NCI-H345 treated with DMSO at 0.1 percent for 48 hours (cell line): ENCODE measurements at regions not wholly inside any gene's neighbourhood (a gene's known extent, or its start where the extent isn't known, plus 50 kb on each side); places are given as distances from the start of the nearest gene placed in this dataset.

Experiments used
- DNase-seq: peaks from one replicate; lab custom pipeline; 2025; ENCODE audit not compliant: unreplicated experiment; lab: John Stamatoyannopoulos, UW

DNA sequence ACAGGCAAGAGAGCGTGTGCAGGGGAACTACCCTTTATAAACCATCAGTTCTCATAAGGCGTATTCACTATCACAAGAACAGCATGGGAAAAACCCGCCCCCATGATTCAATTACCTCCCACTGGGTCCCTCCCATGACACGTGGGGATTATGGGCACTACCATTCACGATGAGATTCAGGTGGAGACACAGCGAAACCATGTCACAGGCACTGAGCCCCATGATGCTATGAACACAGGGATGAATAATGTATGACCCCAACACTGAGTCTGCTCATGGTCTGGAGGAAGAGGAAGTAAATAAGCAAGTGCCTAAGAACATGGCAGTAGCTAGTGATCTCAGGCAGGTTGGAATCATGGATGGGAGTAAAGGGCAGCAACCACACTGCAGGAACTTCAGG is 281.0 kb upstream of the ZNF462 start:
- no peak for DNase-seq

DNA sequence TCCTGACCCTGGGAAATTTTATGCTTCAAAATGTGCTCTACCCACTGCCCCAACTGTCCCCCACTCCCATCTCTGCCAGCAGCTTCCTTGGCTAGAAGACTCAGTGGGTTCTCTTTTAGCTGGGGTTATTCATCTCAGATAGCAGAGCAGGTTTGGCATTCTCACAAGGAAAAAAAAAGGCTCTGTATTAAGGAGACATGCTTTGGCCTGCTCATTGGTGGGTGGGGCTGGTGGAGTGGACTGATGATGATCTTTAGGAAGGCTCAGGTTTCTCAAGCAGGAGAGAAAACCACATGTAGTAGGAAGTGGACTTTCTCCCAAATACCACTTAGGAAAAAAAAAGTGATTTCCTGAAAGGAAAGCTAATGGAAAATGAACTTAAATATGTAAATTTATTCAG is 279.2 kb upstream of the ZNF462 start:
- no peak for DNase-seq

DNA sequence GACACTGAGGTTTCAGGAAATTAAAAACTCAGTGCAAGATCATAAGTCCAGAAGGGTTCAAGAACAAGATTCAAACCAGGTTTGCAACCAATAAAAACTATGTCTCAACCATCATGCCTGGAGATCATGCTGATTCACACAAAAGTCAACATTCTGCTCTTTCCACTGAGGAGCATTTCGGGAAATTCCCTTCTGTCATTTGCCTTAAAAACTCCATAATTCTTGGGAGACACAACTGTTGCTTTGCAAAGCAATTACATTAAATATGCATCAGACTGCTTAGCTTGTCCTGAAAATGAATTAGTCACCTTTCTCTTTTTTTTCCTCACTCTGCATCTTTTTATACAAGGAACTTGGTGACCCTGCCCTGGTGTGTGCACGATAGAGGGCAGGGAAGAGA is 275.9 kb upstream of the ZNF462 start:
- DNase-seq, result no peak

DNA sequence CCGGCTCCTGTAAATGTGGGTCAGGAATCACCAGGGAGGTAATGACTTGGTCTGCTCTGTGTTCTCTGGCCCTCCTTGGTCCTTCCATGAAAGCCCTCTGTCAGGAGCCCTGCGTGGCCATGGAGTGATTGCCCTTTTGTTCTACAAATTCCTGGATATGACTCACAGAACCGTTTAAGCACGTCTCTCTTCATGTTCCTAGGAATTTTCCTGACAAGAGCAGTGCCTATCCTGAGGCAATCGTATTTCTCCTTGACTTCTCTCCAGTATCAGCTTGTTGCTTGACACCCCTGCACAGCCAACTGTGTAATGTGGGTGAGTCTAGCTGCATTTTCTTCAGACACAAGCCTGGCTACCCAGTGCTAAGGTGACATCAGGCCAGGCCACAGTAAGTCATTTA is 274.3 kb upstream of the ZNF462 start:
- no peak for DNase-seq

DNA sequence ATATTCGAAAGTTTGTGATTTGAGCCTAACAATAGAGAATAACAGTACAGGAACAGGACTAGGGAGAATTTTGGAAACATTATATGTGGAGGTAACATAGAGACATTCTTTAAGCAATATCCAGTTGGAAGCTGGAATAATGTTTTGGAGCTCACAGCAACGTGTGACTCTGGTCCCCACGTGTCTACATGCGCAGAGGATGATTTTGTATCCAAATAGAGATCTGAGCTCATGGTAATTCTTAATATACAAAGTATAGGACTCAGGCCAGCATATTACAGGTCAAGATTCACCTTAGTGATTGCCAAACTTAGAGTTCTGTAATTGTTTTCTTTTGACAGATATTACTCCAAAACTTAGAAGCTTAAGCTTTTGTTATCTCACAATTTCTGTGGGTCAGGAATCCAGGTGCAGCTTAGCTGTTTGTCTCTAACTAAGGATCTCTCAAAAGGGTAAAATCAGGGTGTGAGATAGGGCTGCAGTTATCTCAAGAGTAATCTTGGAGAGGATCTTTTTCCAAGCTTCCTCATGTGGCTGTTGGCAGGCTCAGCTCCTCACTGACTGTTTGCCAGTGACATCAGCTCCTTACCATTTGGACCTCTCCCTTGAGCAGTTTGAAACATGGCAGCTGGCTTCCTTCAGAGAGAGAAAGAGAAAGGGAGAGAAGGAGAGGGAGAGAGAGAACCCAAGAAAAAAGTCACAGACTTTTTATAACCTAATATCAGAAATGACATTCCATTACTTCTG is 272.0 kb upstream of the ZNF462 start:
- no peak for DNase-seq

DNA sequence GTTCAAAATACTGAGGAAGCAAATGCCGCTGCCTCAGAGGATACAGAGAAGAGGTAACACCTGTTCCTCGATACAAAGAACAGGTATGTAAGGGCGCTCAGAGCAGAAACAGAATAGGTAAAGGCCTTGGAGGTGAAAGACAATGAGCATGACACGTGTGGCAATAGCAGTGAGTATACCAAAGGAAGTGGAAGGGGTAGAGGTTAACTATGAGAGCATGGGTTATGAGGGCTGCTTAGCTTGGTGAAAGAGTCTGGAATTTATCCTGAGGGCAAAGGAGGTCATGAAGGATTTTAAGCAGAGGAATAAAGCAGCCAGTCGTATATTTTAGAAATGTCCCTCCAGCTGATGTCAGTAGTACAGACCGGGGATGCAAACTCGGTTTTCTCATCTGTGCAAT is 269.8 kb upstream of the ZNF462 start:
- no peak for DNase-seq

DNA sequence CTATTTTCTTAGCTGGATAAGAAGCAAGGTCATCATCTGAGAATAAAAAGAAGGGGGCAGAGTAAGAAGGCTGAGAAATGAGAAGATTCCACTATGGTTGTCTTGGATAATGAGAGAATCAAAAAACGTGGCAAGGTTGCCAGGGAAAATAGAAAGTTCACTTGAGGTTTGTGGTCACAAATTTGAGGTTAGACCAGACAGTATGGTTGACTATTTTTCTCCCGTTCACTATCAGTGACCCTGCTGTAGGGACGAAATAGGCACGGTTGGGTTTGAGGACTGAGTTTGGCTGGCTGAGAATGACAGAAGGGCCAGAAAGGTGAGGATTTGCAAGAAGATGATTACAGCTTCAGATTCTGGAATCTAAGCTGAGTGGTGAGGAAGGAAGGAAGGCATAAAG is 266.0 kb upstream of the ZNF462 start:
- no peak for DNase-seq

DNA sequence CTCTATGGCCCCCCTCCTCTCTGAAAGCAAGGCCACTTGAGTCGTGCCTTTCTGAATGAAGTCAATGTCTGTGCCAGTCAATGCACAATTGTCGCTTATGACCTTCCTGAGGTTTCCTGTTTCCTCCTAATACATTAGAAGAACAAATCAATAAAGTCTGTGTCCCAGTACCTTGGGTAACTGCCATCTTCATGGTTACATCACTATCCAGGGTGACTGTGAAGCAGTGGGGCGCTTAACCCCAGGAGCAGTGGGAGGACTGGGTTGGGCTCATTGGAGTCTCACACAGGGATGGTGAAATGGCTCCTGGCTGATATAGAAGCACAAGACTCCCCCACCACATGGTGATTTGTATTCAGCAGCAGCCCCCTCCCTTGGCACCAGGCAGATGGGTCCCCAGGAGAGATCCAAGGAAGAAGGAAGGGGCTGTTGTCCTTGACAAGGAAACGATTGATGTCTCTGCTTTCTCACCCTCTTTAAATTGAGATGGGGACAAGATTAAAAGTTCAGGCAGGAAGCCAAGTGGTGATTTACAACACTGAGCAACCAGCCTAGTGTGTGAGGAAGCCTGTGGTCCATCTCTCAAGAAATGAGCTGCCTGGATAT is 261.9 kb upstream of the ZNF462 start:
- DNase-seq, result no peak

DNA sequence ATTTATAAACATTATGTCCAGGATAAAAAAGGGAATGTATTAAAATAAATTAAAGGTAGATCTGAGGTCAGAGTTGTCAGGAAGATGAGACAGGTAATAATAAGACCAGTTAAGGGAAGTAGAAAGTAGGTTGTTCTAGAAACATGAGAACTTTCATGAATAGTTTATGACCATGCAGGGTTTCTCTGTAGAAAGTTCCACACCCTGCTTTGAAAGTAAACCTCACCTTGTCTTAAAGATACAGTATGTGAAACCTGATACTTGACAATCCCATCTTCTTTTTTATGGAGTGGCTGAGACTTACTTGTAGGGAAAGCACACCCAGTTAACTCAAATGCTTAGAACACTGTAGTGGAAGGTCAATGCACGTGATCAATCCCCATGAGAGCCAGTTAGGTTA is 260.6 kb upstream of the ZNF462 start:
- no peak for DNase-seq

DNA sequence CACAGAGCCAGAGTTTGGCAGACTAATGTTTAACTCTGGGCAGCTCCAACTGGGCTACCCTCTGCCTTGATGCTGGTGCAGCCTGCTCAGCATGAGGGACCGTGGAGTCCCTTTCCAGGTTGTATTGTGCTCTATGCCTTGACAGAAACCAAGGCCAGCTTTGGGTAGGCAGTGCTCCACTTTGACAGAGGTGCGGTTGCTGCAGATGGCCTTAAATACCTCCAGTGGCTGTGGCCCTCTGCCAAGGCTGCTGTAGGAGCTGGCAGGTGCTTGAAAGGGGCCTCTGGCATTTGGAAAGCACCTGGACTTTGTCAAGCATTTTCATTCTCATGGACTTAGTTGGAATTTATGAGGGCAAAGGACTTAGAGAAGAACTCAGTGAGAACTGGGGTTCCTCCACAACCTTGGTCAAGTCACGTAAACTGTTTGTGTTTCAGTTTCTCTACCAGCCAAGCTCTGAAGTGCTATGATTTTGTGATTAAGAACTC is 249.7 kb upstream of the ZNF462 start:
- no peak for DNase-seq

DNA sequence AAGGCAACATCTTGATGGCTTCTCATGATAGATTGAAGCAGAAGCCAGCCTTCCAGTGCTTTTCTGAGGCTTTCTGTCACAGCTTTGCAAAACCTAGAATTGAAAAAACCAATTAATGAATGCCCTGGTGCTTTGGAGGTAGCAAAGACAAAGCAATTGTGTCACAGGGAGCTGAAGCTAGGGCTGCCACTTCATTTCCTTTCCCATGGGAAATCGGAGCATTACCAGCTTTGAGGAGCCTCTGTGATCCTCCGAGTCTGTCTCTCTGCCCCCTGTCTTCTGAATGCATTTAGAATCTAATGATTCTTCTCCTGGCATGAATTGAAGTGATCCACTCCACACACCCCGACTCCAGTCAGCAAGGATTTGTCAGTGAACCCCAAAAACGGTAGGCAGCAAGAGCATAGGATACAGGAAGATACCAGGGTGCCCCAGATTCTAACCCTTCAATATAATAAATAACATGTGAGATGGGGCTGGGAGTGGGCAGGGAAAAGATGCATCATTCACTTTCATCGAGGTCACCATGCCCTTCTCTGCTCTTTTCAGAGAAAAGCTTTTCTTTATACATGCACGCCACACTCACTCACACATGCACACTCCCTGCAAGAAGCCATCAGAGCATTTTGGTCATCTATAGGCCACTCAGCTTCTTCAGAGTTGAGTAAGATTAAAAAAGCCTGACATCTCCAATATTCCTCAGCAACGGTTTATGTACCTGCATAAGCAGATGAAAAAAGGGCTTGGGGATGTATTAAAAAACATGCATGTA is 247.7 kb upstream of the ZNF462 start:
- no peak for DNase-seq

DNA sequence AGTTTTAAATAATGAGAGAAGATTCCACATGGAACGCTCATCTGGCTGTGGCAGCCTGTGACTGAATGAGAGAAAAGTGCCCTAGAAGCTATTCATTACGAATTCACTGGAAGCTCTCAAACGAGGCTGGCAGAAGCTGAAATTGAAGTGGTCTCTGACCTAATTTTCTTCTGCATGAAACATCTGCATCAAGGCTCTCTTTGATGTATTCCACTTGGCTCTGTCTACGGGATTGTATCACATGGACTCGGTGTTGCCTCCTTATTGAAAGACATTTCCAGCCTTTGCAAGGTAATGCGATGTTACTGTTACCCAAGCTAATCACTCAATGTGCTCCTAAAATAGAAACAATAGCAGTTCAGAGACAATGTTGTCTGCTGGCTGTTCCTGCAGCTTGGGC is 246.9 kb upstream of the ZNF462 start:
- no peak for DNase-seq

DNA sequence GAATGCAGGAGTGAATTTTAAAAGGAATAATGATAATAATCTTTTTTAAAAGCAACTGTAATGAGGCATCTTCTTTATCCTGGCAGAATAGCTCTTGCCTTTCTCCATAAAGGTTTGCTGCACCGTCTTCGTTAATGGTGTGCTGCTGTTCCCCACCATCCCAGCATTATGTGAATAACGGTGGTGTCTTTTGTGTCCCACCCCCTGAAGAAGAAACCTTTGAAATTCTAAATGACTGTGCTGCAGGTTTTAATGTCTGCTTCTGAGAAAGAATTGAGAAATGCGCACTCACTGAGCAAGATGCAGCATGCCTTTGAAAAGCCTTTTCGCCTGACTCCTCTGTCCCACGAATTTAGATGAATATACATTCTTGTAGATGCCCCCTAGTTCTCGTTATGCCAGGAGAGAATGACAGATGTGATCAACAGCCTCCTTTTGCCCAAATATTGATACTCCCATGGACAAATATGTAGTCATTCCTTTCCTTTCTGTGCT is 246.1 kb upstream of the ZNF462 start:
- DNase-seq, result no peak

DNA sequence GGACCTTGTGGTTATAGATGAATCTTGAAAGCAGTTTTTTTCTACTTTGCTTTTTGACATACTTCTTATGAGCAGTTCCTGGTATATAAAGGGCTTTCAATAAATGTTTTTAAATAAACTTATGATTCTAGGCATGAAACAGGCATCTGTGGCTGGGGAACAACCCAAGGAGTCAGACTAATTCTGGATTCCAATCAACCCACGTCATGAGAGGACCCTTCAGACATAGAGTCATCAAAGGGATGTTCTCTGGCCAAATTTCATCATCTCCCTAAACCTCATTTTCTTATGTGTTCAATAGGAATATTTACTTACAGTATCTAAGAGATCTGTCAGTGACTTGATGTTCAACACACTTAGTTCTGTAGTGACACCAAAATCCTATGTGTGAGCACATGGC is 243.8 kb upstream of the ZNF462 start:
- no peak for DNase-seq

DNA sequence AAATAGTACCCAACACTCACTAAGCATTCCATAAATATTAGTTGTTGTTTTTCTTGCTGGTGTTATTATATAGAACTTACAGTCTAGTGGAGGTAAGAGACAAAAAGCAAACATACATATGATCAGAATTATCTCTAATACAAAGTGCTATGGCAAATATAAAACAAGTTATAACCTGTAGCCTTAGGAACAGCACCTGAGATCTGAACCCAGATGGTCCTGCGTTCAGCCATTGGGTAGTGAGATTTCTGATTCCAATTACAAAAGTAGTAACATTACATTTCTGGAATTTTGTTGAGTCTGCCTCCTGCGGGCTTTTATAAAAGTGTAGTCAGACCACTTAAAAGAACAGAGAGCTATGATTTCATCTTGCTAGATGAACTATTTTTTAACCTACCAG is 242.9 kb upstream of the ZNF462 start:
- DNase-seq, result no peak

DNA sequence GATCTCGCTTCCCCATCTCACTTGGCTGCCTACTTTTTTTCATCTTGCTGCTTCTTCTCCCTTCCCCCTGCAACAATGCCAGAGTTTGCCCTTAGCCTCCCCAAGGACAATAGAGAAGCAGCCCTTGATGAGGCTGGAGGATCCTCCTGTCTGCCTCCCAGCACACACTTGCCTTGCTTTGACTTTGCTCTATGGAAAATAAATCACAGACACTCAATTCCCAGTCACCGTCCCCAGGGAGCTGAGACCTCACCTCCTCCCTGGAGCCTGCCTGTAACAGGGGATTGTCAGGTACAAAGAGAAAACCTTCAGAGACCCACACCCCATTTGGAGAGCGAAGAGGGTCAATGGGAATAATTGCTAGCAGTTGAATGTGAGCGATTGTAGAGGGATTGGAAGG is 242.1 kb upstream of the ZNF462 start:
- DNase-seq, result no peak

DNA sequence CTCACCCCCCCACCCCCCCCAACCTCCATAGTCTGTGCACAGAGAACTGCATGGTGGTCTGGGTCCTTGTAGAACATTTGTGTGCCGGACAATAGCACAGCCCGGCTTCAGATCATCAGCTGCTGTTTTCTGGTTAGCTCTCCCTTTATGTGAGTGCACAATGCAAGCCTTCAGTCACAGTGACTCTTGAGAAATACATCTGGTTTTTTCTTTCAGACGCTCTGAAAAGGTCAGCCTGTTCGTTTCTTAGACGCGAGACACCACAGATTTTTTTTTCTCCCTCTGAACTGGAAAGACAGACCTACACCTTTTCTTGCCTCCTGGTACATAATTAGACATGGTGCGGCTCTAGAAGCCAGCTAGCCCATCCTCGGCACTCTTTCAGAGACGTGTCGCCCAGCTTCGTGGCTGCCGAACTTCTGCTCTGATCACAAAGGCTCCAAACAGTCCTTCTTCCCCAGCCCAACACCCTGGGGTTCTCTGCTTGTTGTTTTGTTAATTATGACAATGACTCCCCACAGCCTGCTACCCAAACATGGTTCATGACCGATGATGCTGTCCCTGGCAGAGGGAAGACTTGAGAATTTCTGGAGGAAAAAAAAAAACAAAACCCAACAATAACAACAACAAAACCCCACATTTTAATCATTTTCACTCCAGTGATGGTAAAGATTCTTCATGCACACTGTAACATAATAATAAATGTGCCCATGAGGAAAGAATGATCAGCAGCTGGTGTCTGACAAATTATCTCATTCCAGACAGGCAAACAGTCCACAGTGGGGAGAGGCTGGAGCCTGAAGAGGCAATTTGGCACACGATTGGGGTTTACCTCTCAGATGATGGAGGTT is 241.4 kb upstream of the ZNF462 start:
- DNase-seq, result no peak

DNA sequence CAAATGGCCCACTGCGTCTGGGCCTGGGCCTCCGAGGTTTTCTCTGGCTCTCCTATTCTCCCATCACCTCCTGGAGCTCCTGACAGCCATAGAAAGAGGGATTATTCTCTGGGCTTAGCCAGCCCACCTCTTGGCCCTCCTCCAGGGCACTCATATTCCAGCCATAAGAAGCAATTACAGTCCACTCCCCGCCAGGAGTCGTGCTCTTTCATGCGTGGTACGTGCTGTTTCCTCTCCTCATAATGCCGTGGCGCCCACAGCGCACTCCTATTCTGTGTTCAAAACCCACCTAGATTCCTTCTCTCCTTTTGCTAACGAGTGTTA is 240.8 kb upstream of the ZNF462 start:
- DNase-seq, result peak; percentile 58

DNA sequence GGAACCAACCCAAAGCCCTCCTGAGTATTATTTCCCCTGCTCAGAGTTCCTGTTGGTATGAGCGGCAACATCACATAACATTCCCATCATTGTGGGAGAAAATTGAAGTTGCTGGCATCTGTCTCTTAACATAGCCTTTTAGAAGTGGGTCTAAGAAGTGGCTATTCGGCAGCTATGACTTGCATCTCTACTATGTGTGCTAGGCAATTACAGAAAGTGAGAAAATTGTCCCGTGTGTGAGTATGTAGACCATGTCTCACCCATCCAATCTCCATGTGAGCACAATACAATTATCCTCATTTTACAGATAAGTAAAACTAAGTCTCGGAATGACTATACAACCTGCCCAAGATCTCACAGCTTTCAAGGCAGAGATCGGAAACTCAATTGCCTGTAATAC is 239.4 kb upstream of the ZNF462 start:
- DNase-seq, result no peak

DNA sequence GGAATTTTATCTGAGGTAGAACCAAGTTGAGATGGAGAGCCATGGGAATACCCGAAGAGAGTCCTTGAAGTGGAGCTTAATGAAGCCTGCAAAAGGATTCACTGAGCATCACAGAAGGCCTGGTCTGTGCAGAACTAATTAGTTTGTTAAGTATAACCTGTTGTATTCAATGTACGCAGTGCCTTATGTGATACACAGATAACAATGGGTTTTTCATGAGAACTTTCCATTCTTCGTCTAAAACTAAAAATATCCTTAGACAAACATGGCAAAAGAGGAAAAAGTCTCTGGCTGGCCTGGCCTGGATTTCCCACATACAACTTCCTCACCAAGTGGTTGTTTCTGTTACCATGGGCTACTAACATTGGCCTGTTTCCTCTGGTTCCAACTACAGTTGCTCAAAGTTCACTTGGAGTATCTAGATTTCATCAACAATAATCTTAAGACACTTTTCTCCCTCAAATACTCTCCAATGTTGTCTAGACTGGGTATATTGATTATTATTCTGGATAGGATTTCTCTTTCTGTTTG is 237.6 kb upstream of the ZNF462 start:
- DNase-seq, result no peak

DNA sequence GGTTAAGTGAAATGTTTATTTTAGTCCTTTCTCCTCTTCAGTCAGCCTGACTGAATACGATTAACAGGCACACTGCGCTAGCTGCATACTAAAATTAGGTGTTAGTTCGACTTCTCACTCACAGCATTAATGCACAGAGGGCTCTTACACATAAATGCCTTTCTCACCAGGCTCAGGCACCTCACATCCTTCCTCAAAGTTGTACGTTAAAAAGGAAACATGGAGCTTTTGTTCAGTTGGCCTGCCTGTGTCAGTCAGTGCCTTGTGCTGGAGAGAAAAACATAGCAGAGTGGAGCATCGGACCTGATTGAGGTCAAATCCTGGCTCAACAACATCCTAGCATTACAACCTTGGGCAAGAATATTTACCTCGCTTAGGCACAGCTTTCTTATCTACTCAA is 236.0 kb upstream of the ZNF462 start:
- no peak for DNase-seq
